ENCODE measurements at regions not wholly inside any gene's neighbourhood (a gene's known extent, or its start where the extent isn't known, plus 50 kb on each side); places are given as distances from the start of the nearest gene placed in this dataset.

GRCh38 chr7:47685151-47685550 lies 103.2 kb upstream of the TNS3 start:
- no peaks in the 10 kb centered on the region for H3K36me3 ChIP-seq (replicated peaks; ENCODE audit: insufficient read depth, low read depth)
- no peaks in the 10 kb centered on the region for H3K79me2 ChIP-seq
- peaks cover 11% of the 10 kb centered on the region for H3K4me1 ChIP-seq (ENCODE audit: insufficient read depth)
- no peaks in the 10 kb centered on the region for H3K27me3 ChIP-seq
- no peak overlapping the region for H2AFZ ChIP-seq
- H4K20me1 ChIP-seq (ENCODE audit: insufficient read depth, poor library complexity, severe bottlenecking): no peaks in the 10 kb centered on the region
- no peak for DNase-seq (ENCODE audit: low spot score)
- H3K4me2 ChIP-seq: no peak overlapping the region
- H3K9me3 ChIP-seq (ENCODE audit: low read depth): no peaks in the 10 kb centered on the region
- no peak overlapping the region for H3K27ac ChIP-seq
- no peak overlapping the region for H3K4me3 ChIP-seq
- H3K9me2 ChIP-seq (replicated peaks; ENCODE audit: insufficient read depth): no peaks in the 10 kb centered on the region
- TF ChIP-seq, protein P1, sequence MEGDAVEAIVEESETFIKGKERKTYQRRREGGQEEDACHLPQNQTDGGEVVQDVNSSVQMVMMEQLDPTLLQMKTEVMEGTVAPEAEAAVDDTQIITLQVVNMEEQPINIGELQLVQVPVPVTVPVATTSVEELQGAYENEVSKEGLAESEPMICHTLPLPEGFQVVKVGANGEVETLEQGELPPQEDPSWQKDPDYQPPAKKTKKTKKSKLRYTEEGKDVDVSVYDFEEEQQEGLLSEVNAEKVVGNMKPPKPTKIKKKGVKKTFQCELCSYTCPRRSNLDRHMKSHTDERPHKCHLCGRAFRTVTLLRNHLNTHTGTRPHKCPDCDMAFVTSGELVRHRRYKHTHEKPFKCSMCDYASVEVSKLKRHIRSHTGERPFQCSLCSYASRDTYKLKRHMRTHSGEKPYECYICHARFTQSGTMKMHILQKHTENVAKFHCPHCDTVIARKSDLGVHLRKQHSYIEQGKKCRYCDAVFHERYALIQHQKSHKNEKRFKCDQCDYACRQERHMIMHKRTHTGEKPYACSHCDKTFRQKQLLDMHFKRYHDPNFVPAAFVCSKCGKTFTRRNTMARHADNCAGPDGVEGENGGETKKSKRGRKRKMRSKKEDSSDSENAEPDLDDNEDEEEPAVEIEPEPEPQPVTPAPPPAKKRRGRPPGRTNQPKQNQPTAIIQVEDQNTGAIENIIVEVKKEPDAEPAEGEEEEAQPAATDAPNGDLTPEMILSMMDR (IDR thresholded peaks at IDR 0.05; ENCODE audit: poor library complexity): no peak
- TF ChIP-seq EZH2phosphoT487 (IDR thresholded peaks at IDR 0.05; ENCODE audit: low read depth, severe bottlenecking, unreplicated experiment): no peak
- no peak for TF ChIP-seq EZH2 (IDR thresholded peaks at IDR 0.05; ENCODE audit: borderline replicate concordance)
- 64% methylated on average over 3 of the region's 3 CpGs for WGBS (ENCODE audit: low lambda C conversion rate, missing lambda C conversion rate)

DNA sequence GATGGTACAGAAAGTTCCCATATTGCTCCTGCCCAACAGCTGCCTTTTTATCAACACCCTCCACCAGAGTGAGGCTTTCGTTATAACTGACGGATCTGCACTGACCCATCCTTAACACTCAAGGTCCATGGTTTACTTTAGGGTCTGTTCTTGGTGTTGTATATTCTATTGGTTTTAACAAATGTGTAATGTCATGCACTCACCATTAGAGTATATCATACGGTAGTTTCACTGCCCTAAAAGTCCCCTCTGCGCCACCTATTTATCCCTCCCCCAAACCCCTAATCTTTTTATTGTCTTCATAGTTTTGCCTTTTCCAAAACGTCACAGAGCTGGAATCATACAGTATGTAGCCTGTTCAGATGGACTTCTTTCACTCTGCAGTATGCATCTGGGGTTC lies 102.8 kb upstream of the TNS3 start:
- TF ChIP-seq EZH2phosphoT487 (IDR thresholded peaks at IDR 0.05; ENCODE audit: low read depth, severe bottlenecking, unreplicated experiment): no peak
- TF ChIP-seq EZH2 (IDR thresholded peaks at IDR 0.05; ENCODE audit: borderline replicate concordance): no peak
- TF ChIP-seq, protein P1 (IDR thresholded peaks at IDR 0.05; ENCODE audit: poor library complexity): no peak
- Histone ChIP-seq H3K27me3 (no peaks in the 10 kb centered on the region), H3K4me2 (peak overlapping the region; percentile 15), H3K36me3 (replicated peaks; ENCODE audit: insufficient read depth, low read depth) (no peaks in the 10 kb centered on the region), H2AFZ (no peak overlapping the region), H3K4me3 (no peak overlapping the region), H3K27ac (peak overlapping the region; percentile 8), H3K4me1 (ENCODE audit: insufficient read depth) (peaks cover 13% of the 10 kb centered on the region), H4K20me1 (ENCODE audit: insufficient read depth, poor library complexity, severe bottlenecking) (no peaks in the 10 kb centered on the region), H3K79me2 (no peaks in the 10 kb centered on the region), H3K9me3 (ENCODE audit: low read depth) (no peaks in the 10 kb centered on the region), H3K9me2 (replicated peaks; ENCODE audit: insufficient read depth) (no peaks in the 10 kb centered on the region)
- 59% methylated on average over 5 of the region's 5 CpGs for whole genome bisulfite sequencing (ENCODE audit: low lambda C conversion rate, missing lambda C conversion rate)
- DNase-seq (ENCODE audit: low spot score): no peak

GRCh38 chr7:47683485-47683898 lies 101.6 kb upstream of the TNS3 start:
- Histone ChIP-seq H3K4me1 (ENCODE audit: insufficient read depth) (peaks cover 13% of the 10 kb centered on the region), H2AFZ (no peak overlapping the region), H3K27ac (no peak overlapping the region), H3K27me3 (no peaks in the 10 kb centered on the region), H3K79me2 (no peaks in the 10 kb centered on the region), H3K36me3 (replicated peaks; ENCODE audit: insufficient read depth, low read depth) (no peaks in the 10 kb centered on the region), H4K20me1 (ENCODE audit: insufficient read depth, poor library complexity, severe bottlenecking) (no peaks in the 10 kb centered on the region), H3K4me2 (no peak overlapping the region), H3K9me3 (ENCODE audit: low read depth) (no peaks in the 10 kb centered on the region), H3K4me3 (no peak overlapping the region), H3K9me2 (replicated peaks; ENCODE audit: insufficient read depth) (no peaks in the 10 kb centered on the region)
- DNase-seq (ENCODE audit: low spot score): no peak
- 74% methylated on average over 6 of the region's 6 CpGs for WGBS (ENCODE audit: low lambda C conversion rate, missing lambda C conversion rate)
- TF ChIP-seq EZH2phosphoT487 (IDR thresholded peaks at IDR 0.05; ENCODE audit: low read depth, severe bottlenecking, unreplicated experiment) (no peak), EZH2 (IDR thresholded peaks at IDR 0.05; ENCODE audit: borderline replicate concordance) (no peak)
- TF ChIP-seq, protein P1 (IDR thresholded peaks at IDR 0.05; ENCODE audit: poor library complexity): no peak

DNA sequence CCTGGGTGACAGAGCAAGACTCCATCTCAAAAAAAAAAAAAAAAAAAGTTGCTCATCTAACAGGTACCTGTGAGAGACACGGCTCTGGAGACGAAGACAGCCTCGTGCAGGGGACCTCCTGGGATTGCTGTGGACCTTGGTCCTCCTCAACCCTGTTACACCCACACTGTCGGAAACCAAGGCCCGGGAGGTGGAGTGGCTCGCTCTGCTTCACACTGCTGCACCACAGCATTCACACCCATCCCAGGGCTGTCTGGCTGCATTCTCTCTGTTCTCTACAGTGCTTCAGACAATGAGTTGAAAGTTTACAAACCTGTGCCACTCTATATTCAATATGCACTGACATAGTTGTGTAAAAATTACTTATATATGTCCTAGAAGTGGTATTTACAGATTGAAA lies 101.0 kb upstream of the TNS3 start:
- no peak overlapping the region for H3K4me3 ChIP-seq
- H3K27me3 ChIP-seq: no peaks in the 10 kb centered on the region
- no peaks in the 10 kb centered on the region for H4K20me1 ChIP-seq (ENCODE audit: insufficient read depth, poor library complexity, severe bottlenecking)
- H3K9me2 ChIP-seq (replicated peaks; ENCODE audit: insufficient read depth): no peaks in the 10 kb centered on the region
- H3K9me3 ChIP-seq (ENCODE audit: low read depth): no peaks in the 10 kb centered on the region
- WGBS (ENCODE audit: low lambda C conversion rate, missing lambda C conversion rate): 69% methylated on average over 6 of the region's 6 CpGs
- no peaks in the 10 kb centered on the region for H3K79me2 ChIP-seq
- no peak overlapping the region for H3K27ac ChIP-seq
- DNase-seq (ENCODE audit: low spot score): no peak
- H3K4me2 ChIP-seq: no peak overlapping the region
- H3K36me3 ChIP-seq (replicated peaks; ENCODE audit: insufficient read depth, low read depth): no peaks in the 10 kb centered on the region
- H3K4me1 ChIP-seq (ENCODE audit: insufficient read depth): peaks cover 15% of the 10 kb centered on the region
- H2AFZ ChIP-seq: no peak overlapping the region
- TF ChIP-seq, protein P1 (IDR thresholded peaks at IDR 0.05; ENCODE audit: poor library complexity): no peak
- TF ChIP-seq EZH2phosphoT487 (IDR thresholded peaks at IDR 0.05; ENCODE audit: low read depth, severe bottlenecking, unreplicated experiment) (no peak), EZH2 (IDR thresholded peaks at IDR 0.05; ENCODE audit: borderline replicate concordance) (no peak)
